CD4-positive, alpha-beta T cell treated with Interleukin-15 for 4 hours (primary cell): ENCODE measurements at regions not wholly inside any gene's neighbourhood (a gene's known extent, or its start where the extent isn't known, plus 50 kb on each side); places are given as distances from the start of the nearest gene placed in this dataset.

Experiments used
- DNase-seq: peaks from one replicate; pipeline ENCODE4 v3.0.0-alpha.2; 2020; ENCODE audit warnings: low spot score

GRCh38 chr18:76685860-76686259, 136.5 kb upstream of the ZNF236 start:
- DNase-seq = no peak

- DNase-seq = no peak
These were observed 137.0 kb upstream of the ZNF236 start for GRCh38 chr18:76685402-76685801.

- DNase-seq = no peak
These were observed 138.1 kb upstream of the ZNF236 start for GRCh38 chr18:76684265-76684664.

GRCh38 chr18:76679945-76680344, 142.4 kb upstream of the ZNF236 start:
- DNase-seq = no peak

GRCh38 chr18:76679259-76679658, 143.1 kb upstream of the ZNF236 start:
- no peak for DNase-seq

- DNase-seq = no peak
These were observed 144.1 kb upstream of the ZNF236 start for GRCh38 chr18:76678248-76678647.

GRCh38 chr18:76674596-76674995, 147.8 kb upstream of the ZNF236 start:
- DNase-seq = no peak

GRCh38 chr18:76673281-76674185, 148.8 kb upstream of the ZNF236 start:
- no peak for DNase-seq

- no peak for DNase-seq
These were observed 149.7 kb upstream of the ZNF236 start for GRCh38 chr18:76672627-76673026.

GRCh38 chr18:76670564-76671288, 151.6 kb upstream of the ZNF236 start:
- DNase-seq = no peak

GRCh38 chr18:76668546-76668945, 153.8 kb upstream of the ZNF236 start:
- DNase-seq = no peak

GRCh38 chr18:76668119-76668518, 154.2 kb upstream of the ZNF236 start:
- no peak for DNase-seq

- DNase-seq = no peak
These were observed 154.8 kb upstream of the ZNF236 start for GRCh38 chr18:76667603-76668002.

GRCh38 chr18:76662626-76663025, 159.7 kb upstream of the ZNF236 start:
- no peak for DNase-seq

- DNase-seq = no peak
These were observed 161.7 kb upstream of the ZNF236 start for GRCh38 chr18:76660571-76661192.

GRCh38 chr18:76658627-76659026, 163.6 kb upstream of the ZNF516 start:
- DNase-seq = no peak

GRCh38 chr18:76657911-76658470, 162.9 kb upstream of the ZNF516 start:
- no peak for DNase-seq

GRCh38 chr18:76656925-76657827, 162.1 kb upstream of the ZNF516 start:
- DNase-seq = no peak

GRCh38 chr18:76654577-76654976, 159.5 kb upstream of the ZNF516 start:
- no peak for DNase-seq

- no peak for DNase-seq
These were observed 152.3 kb upstream of the ZNF516 start for GRCh38 chr18:76647322-76647721.

- DNase-seq = no peak
These were observed 149.5 kb upstream of the ZNF516 start for GRCh38 chr18:76644580-76644979.
